GM19438 (cell line): ENCODE measurements at regions not wholly inside any gene's neighbourhood (a gene's known extent, or its start where the extent isn't known, plus 50 kb on each side); places are given as distances from the start of the nearest gene placed in this dataset.

ENCODE experiments used
- ATAC-seq: cut with Tn5 transposase; IDR thresholded peaks from one replicate; pipeline ENCODE4 v1.9.1; 2021; ENCODE audit warnings: low read depth; ENCODE audit not compliant: unreplicated experiment

DNA sequence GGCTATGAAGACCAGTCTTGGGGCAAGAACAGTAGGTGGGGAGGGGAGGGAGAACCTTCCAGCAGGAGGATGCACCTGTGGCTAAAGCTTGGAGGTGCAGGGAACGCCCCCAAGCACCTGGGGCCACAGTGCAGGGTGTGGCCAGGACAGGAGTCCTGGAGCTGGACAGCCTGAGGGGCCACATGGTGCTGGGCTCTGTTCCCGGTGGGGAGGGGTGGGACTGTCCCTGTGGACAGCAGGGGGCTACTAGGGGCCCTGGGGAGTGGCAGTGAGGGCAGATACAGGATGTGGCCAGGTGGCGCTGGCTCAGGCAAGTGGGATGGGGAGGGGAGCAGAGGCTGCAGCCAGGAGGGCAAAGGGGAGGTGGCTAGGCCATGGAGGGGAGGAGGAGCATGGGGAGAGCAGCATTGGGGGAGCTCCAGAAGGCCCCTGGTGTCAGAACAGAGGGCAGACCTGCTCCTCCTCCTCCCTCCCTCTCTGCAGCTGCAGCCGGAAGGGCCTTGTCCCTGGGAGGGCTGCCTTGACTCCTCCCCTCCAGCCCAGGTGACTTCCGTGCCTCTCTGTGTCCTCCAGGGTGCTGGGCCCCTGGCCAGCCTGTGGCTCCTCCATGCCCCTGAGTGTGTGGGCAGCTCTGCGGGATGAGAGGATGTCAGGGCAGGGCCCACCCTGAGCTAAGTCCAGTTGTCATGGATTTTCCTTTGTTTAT, 68.4 kb upstream of the DLK1 start:
- ATAC-seq, result no peak

DNA sequence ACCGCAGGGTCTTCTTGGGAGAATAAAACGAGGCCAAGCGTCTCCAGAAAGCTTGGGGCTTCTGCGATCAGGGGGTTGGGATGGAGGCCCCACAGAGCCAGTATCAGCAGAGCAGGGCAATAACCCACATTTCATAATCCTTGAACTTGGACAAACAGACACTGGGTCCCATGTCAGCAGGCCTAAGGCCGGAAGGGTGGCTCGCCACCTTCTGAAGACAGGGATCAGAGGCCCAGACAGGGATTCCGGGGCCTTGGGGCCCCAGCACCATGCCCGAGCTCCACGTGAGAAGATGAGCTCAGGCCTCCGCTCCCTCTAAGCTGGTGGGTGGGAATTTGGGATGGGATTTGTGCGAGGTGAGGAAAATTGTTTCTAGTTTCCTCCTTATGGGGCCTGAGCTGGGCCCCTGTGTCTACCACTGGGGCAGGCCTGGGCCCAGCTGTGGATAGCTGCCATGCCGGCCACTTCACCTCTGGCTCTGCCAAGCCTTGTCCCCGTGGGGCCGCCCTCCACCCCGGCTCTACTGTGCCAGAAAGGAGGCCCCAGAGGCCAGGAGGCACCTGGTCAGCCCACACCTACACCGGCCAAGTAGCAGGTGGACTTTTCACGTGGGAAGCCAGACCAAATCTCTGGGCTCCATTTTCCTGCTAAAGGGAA, 67.2 kb upstream of the DLK1 start:
- ATAC-seq, result no peak

DNA sequence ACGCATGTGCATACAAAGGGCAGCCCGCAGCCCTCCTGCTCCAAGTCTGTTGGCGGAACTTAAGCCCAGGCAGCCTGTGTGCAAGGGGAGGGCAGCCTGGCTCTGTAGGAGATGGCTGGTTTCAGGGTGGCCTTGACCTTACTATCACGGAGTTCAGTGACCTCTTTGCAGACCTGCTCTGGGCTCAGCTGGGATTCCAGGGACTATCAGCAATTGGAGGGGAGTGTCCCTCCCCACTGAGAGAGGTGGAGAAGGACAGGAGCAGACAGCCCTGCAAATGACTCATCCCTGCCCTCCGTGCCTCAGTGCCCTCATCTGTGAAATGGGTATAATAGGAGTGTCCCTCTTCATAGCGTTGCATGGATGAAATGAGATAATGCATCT, 66.2 kb upstream of the DLK1 start:
- ATAC-seq, result no peak

DNA sequence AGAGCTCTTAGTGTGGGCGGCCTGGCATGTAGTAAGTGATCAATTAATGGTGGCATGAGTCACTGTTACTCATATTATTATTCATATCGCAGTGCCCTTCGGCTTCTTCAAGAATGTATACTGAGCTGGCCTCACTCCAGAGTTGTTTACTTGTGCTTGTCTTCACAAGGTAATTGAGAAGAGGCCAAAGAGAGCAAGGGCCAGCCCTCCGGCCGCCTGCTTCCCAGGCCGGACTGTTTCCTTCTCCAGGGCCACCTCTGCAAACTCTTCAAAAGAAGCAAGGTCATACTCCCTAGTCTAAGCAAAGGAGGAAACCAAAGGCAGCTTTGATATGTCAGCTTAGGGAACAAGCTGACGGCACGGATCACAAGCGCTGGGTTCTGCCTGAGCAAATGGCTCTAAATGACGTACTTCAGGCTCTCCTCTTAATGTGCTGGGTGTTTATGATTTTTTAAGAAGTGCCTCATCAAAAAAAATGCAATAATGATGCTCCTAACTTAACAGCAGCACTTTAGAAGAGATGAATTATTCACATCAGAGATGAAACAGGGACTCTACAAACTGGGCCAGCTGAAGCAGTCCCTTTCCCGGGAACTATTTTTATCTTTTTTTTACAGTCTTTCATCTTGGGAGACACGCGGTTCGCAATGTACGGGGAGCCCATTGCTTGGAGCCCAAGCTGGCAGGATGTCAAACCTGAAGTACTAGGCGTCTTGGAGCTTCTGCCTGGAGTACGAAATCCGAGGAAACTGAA, 65.6 kb upstream of the DLK1 start:
- no peak for ATAC-seq

DNA sequence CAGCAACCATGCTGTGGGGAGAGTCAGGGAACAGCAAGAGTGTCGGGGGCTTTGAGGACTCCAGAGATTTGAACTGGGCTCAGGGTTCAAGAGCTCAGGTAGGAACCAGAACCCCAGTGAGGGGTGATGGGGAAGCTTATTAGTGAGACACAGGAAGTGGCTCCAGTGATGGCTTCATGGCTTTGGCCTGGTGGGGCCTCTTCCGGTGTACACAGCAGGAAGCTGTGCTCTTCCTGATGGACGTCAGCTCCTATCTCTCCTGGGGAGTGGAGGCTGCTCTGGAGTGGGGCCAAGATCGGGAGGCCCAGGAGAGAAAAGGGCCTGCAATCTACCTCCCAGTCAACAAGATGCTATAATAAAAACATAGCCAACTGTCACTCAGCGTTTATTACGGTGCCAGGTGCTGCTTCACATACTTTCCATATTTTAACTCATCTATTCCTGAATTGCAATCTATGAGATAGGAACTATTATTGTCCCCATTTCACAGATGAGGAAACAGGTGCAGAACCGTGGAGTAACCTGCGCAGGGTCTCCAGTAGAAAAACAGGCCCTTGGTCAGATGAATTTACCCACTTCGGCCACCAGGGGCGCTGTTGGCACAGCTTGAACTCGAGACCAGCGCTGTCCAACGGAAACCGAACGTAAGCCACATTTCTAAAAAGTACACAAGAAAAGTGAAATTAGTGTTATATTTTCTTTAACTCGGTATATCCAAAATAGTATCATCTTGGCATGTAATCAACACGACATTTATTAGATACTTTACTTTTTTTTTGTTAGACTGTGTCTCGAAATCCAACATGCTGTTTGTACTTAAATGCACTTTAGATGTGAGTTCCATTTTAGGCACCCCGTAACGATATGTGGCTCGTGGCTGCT, 63.6 kb upstream of the DLK1 start:
- no peak for ATAC-seq

DNA sequence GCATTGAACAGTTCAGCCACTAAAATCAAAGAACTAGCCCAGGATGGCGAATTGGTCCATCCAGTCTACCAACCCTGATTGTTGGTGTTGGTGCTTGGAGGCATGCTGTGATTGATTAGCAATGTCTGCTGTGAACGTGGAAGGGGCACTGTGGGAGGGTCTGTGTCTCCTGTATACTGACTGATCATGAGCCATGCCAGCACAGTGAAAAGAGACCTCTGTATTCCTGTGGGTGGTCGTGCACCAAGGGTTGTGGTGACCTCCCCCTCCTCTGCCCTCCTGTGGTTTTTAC, 63.0 kb upstream of the DLK1 start:
- ATAC-seq, result no peak

DNA sequence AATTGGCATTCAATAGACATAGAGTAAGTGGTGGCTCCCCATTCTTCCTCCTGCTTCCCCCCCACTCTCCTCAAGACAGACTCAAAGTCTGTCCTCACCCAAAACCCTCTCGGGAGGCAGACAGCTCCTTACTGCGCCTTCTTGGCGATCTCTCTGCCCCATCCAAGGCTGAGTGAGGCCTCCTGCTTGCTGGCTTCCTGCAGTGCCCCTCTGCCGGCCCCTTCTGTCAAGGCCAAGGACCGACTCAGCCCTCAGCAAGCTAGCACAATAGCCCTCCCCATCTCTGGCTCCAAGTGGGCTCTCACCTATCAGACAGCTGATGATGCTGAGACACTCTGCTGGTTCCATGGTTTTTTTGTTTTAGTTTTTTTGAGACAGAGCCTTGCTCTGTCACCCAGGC, 62.5 kb upstream of the DLK1 start:
- no peak for ATAC-seq

DNA sequence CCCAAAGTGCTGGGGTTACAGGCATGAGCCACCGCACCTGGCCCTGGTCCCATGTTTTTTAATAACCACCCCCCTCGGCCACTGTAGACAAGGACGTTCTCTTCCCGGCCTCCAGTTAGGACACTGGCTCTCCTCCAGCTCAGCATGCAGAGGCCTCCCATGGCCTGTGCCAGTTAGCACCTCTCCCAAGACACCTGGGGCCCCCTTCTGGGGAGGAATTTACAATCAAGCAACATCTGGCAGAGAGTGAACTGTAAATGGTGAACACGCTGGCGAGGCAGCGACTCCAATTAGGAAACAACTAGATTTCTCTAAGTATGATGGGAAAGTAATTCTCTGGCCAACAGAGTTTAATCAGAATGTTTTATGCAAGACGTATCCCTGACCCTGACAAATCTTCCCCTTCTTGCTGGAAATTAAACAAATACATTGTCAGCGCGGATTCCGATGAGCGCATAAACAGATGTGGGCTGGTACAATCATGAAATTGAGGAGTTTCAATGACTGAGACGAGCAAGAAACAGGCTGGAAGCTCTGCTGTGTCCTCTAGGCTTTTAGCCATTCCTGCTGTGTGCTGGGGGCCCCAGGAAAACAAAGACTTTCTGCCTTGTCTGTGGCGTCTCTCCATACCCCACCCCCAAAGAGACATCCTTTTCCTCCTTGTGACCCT, 61.7 kb upstream of the DLK1 start:
- ATAC-seq, result no peak

DNA sequence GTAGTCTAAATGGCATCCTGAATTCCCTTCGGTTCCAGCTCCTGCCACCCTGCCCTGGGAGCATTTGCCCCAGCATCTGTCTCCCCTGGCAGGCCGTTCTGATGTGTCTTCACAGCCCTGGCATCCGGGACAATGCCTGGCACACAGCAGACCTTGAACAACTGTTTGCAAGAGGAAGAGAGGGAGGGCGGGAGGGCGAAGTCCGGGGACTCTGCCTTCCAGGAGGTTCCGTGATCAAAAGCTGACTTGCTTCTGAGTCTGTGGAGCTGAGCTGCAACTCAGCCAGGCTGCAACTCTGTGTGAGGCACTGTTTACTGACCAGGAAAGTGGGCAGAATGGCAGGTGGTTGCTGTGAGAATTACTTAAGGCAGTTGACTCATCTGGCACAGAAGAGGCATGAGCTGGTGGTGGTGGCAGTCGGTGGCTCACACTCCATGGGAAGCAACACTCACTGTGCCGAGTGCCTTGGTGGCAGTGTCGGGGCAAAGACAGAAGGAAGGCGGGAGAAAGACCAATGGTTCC, 61.1 kb upstream of the DLK1 start:
- ATAC-seq, result no peak

DNA sequence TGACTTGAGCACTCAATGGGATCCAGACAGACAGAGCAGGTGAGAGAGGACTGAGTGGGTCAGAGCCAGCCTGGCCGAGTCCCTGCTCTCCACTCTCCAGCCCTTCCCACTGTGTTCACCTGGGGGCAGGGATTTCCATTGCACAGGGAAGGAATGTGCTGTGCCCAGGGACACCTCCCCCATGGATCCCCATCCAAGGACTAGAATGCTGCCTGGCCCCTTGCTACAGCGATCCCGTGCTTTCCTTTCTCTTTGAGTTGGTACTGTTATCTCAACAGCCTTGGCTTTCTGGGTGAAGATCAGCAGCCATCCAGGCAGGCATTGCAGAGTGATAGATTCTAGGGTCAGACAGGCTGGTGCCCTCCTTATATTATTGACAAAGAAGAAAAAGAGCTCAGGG, 60.3 kb upstream of the DLK1 start:
- ATAC-seq, result no peak

DNA sequence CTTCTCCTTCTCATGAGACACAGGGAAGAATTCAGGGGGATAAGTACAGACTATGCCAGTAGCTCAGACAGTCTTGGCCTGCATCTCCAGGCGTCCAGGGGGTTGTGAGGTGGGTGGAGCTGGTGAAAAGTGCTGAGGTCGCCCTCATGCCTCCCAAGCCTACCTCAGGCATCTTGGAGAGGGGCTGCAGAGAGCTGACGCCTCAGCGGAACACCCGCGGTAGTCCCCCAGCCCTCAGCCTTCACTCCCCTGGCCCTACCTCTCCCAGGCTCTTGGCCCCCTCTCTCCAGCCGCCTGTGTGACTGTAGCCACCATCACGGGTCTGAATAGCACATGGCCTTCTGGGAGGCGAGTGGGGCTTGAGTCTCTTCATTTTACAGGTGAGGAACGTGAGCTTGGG, 59.8 kb upstream of the DLK1 start:
- ATAC-seq, result no peak

DNA sequence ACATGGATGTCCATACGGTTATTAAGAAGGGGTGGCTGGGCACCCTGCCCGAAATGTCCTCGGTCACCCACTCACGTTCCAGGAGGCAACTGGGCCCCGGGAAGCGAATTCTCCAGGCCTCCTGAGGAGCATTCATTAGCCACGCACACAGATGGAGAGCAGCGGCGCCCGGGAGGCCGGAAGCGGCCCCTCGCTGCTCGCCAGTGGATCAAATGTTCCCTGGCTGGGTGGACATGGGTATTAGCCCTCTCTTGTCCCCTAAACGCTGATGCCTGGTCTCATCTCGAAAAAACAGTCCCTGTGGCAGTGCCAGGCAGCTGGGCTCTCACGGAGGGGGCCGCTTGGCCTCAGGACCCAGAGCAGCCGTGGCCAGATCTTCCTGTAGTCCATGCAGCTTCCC, 59.0 kb upstream of the DLK1 start:
- no peak for ATAC-seq

DNA sequence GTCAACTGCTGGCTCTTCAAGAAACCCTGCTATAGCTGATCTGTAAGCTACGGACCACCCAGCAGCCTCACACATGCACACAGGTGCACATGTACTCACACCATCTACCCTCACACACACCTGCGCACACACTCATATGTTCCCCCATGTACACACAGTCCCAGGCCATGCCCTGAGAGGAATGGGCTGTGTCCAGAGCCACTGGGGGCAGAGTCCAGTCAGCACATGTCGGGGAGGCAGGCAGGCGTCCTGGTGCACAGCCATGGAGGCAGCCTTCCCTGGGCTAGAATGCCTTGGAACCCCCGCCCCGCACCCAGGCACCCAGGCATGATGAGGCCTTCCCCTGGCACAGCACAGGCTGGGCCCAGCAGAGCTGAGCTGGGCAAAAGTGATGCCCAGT, 58.3 kb upstream of the DLK1 start:
- ATAC-seq, result no peak

DNA sequence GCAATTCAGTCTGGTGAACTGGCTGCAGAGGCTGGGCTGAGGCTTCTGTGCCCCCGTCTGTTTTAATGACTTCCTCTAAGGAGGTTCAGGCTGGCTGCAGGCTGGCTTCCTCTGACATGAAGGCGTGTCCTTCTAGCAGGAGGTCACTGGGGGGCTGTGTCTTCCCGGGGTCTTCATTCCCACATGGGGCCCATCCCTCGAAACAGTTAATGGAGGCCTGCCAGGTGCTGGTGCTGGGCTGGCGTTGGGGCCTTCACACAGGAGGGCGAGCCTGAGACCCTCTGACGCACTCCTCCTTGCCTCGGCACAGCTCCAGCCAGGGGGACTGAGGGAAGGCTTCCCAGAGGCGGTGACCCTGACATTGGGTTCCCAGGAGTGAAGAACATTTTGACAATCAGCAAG, 57.7 kb upstream of the DLK1 start:
- no peak for ATAC-seq

DNA sequence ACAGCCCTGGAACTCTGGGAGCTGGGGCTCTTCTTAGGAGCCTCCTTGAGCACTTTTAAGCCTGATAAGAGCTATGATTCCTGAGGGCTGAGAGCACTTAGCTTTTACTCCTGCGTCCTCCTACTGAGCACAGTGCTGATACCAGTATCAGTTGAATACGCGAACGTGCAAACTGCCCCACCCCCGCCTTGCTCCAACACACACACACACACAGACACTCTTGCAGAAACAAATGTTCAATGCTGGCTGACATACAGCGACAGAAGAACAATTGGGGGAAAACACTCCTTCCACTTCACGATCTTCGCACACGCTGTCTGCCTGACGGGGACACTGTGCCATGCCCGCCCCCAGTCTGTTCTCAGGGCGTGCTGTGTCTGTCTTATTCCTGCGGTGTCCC, 57.2 kb upstream of the DLK1 start:
- no peak for ATAC-seq

DNA sequence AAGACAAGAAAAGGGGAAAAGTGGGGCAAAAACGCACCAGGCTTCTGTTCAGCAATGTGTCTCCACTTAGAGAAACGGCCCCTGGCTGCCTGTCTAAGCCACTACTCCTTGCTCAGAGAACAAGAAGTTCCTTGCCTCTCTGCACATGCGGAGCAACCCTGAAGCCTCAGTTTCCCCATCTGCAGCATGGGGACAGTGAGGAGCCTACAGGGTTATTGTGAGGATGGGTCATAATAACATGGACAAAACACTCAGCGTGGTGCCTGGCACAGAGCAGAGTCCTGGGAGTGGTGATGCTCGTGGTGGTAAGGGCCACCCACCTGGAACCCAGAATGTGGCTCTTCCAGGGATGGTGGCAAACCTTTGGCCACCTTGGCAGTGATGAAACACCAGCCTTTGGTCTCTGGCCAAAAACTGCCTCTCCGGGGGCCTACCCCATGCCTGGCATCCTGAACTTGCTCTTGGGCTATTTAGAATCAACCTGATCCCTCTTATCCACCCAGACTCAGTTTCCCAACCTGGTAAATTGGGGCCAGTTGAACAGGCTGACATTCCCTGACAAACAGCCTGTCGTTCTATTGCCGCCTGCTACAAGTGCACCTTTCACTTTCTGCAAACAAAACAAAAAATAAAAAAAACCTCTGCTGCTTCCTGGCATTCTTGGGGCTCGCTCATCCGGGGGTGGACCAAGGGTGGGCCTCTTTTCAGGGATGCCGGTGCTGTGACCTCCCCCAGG, 56.5 kb upstream of the DLK1 start:
- no peak for ATAC-seq

DNA sequence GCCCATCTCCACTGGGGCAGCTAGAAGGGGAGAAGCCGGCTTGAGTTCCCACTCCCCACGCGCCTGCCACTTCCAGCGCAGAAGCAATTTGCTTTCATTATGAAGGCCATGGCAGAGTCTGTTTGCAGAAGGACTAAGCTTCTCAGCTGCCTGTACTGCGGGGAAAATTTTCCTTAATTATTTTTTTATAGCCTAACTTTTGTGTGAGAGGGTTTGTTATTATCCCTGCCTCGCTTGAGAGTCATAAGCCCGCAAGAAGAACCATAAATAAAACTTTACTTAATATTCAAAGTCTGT, 56.0 kb upstream of the DLK1 start:
- ATAC-seq, result no peak

DNA sequence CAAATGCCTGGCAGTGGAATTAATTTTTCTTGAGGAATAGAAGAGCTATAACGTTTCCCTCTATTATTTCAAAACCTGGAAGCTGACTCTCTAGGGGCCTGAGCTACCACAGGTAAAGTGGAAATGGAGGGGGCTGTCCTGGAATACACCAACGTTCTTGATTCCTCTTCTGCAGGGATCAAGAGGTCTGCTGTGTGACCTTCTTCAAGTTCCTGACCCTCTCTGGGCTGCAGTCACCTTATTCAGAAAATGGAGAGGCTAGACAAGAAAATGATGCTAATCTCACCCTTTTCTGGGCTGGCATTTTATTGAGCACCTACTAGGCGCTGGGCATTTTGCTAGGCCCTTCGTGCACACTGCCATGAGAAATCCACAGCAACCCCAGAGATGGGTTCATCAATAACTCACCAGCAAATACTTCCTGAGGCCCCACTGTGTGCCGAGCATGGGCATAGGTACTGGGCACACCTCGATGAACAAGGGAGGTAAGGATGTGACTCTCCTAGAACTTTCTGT, 55.2 kb upstream of the DLK1 start:
- no peak for ATAC-seq

DNA sequence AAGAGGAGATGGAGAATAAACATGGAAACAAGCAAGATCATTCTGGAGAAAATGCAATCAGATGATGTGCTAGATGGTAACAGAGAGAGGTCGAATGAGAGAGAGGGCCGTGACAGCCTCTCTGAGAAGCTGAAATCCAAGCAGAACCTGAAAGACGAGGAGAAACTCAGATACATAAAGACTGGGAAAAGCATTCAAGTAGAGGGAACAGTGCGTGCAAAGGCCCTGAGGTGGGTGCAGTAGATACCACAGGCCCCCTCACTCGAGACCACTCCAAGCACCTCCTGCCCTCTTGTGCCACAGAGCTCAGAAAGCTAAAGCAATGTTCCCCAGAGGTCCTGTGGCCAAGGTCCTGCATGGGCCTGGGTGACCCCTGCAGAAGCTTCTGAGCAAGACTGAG, 54.8 kb upstream of the DLK1 start:
- no peak for ATAC-seq
